Kidney (tissue), 13 donors: ENCODE measurements at regions not wholly inside any gene's neighbourhood (a gene's known extent, or its start where the extent isn't known, plus 50 kb on each side); places are given as distances from the start of the nearest gene placed in this dataset.

Experiments used
- DNase-seq, 5 donors: peaks; one replicate each; pipeline ENCODE4 v3.0.0-alpha.2; 2013 to 2020
- FAIRE-seq: peaks from 2 replicates; lab custom pipeline; 2012; peaks lifted over from hg19 to GRCh38; lab: Jason Lieb, UNC
- H3K27ac ChIP-seq, 2 donors: one replicate each; pipeline ENCODE4 v1.7.0; 2013; ENCODE audit warnings: low read depth in 2 of 2, low read length in 2 of 2, inconsistent platforms in 1 of 2
- H3K27me3 ChIP-seq: one replicate; pipeline ENCODE4 v1.7.1; 2013; ENCODE audit warnings: low read length, inconsistent platforms; ENCODE audit not compliant: control insufficient read depth, insufficient read depth
- H3K36me3 ChIP-seq, 3 donors: one replicate each; pipeline versions ENCODE4 v1.7.0 to v1.7.1; 2013; ENCODE audit warnings: low read length in 3 of 3, control low read depth in 1 of 3, inconsistent platforms in 1 of 3; ENCODE audit not compliant: insufficient read depth in 3 of 3, control insufficient read depth in 2 of 3
- H3K4me1 ChIP-seq, 3 donors: one replicate each; pipeline versions ENCODE4 v1.7.0 to v1.7.1; 2013; ENCODE audit warnings: low read length in 3 of 3, inconsistent platforms in 1 of 3, low read depth in 1 of 3; ENCODE audit not compliant: control insufficient read depth in 2 of 3, insufficient read depth in 2 of 3
- H3K4me3 ChIP-seq, 3 donors: one replicate each; pipeline versions ENCODE4 v1.7.0 to v1.8.1; 2013; ENCODE audit warnings: low read length in 3 of 3, control low read depth in 1 of 3, inconsistent platforms in 1 of 3
- H3K9ac ChIP-seq, 3 donors: one replicate each; pipeline versions ENCODE4 v1.7.0 to v1.7.1; 2013; ENCODE audit warnings: low read length in 3 of 3, control low read depth in 1 of 3, inconsistent platforms in 1 of 3
- H3K9me3 ChIP-seq, 3 donors: one replicate each; pipeline versions ENCODE4 v1.7.0 to v1.7.1; 2013; ENCODE audit warnings: low read length in 3 of 3, control low read depth in 1 of 3, inconsistent platforms in 1 of 3; ENCODE audit not compliant: control insufficient read depth in 2 of 3, insufficient read depth in 1 of 3
- CTCF ChIP-seq: IDR thresholded peaks from 3 replicates; pipeline ENCODE4 v1.5.1; 2012; ENCODE audit warnings: mild to moderate bottlenecking, moderate library complexity, borderline replicate concordance; ENCODE audit not compliant: insufficient read depth; ENCODE audit errors: extremely low read depth
- intact Hi-C: fragments of 100-400 bp; cut with DNase I; formaldehyde crosslinking; loops from one replicate; pipeline ENCODE4 v1.11.1; 2022
- donor health status: control.
- donor health status: control.
- donor health status: control.
- donor health status: control.
- donor health status: control.
- donor health status: DM: yes; HTN: yes; CAD: no.
- donor health status: Normal renal cell carcinoma (clear cell type).

GRCh38 chr12:5210179-5210922 is 166.7 kb downstream of the KCNA5 start:
- Histone ChIP-seq H3K4me3 (no peak overlapping the region), H3K27me3 (no peaks in the 10 kb centered on the region), H3K36me3 (no peaks in the 10 kb centered on the region), H3K9ac (no peak overlapping the region), H3K27ac (no peak overlapping the region), H3K9me3 (no peaks in the 10 kb centered on the region), H3K4me1 (no peaks in the 10 kb centered on the region)
- no peak for FAIRE-seq
- DNase-seq: no peak
- intact Hi-C loops: no loop called here
- TF ChIP-seq CTCF: no peak

GRCh38 chr12:5210923-5211290 is 167.2 kb downstream of the KCNA5 start:
- no peaks in the 10 kb centered on the region for H3K4me1 ChIP-seq
- no peak for TF ChIP-seq CTCF
- H3K4me3 ChIP-seq: no peak overlapping the region
- DNase-seq (no peak), FAIRE-seq (no peak)
- H3K27me3 ChIP-seq: no peaks in the 10 kb centered on the region
- H3K36me3 ChIP-seq: no peaks in the 10 kb centered on the region
- intact Hi-C loops: no loop called here
- H3K9me3 ChIP-seq: no peaks in the 10 kb centered on the region
- H3K9ac ChIP-seq: no peak overlapping the region
- H3K27ac ChIP-seq: no peak overlapping the region

- Histone ChIP-seq H3K4me1 (no peaks in the 10 kb centered on the region), H3K9ac (no peak overlapping the region), H3K27ac (no peak overlapping the region), H3K4me3 (no peak overlapping the region), H3K9me3 (no peaks in the 10 kb centered on the region), H3K27me3 (no peaks in the 10 kb centered on the region), H3K36me3 (no peaks in the 10 kb centered on the region)
- DNase-seq (no peak), FAIRE-seq (no peak)
- intact Hi-C loops: no loop called here
- TF ChIP-seq CTCF: no peak
These were observed 169.7 kb downstream of the KCNA5 start for GRCh38 chr12:5213336-5213735.

GRCh38 chr12:5213990-5214389 is 170.3 kb downstream of the KCNA5 start:
- FAIRE-seq: no peak
- Histone ChIP-seq H3K36me3 (no peaks in the 10 kb centered on the region), H3K4me1 (no peaks in the 10 kb centered on the region), H3K9me3 (no peaks in the 10 kb centered on the region), H3K4me3 (no peak overlapping the region), H3K27me3 (no peaks in the 10 kb centered on the region), H3K27ac (no peak overlapping the region), H3K9ac (no peak overlapping the region)
- no peak for DNase-seq
- intact Hi-C loops: no loop called here
- no peak for TF ChIP-seq CTCF
